GM18867 (cell line): ENCODE measurements at regions not wholly inside any gene's neighbourhood (a gene's known extent, or its start where the extent isn't known, plus 50 kb on each side); places are given as distances from the start of the nearest gene placed in this dataset.
"Not testable (repeated sequence)": the region's sequence is repeated elsewhere in the genome, so short reads cannot be mapped to it uniquely, and the experiment has no call there.

Experiments
- ATAC-seq: cut with Tn5 transposase; IDR thresholded peaks from one replicate; pipeline ENCODE4 v1.9.1; 2021; ENCODE audit warnings: mild to moderate bottlenecking, moderate library complexity; ENCODE audit not compliant: unreplicated experiment

- ATAC-seq, result no peak
These were observed 562.1 kb downstream of the DACH1 start for GRCh38 chr13:71304861-71305260.

- ATAC-seq, result no peak
These were observed 563.9 kb downstream of the DACH1 start for GRCh38 chr13:71303144-71303543.

- no peak for ATAC-seq
These were observed 566.4 kb downstream of the DACH1 start for GRCh38 chr13:71300602-71301001.

- ATAC-seq, result no peak
These were observed 575.2 kb downstream of the DACH1 start for GRCh38 chr13:71291842-71292146.

GRCh38 chr13:71290963-71291841 lies 575.8 kb downstream of the DACH1 start:
- ATAC-seq, result peak; percentile 88

GRCh38 chr13:71289980-71290379 lies 577.0 kb downstream of the DACH1 start:
- ATAC-seq, result not testable (repeated sequence)

- peak; percentile 58 for ATAC-seq
These were observed 581.3 kb downstream of the DACH1 start for GRCh38 chr13:71285700-71286099.

GRCh38 chr13:71278512-71278911 lies 588.5 kb downstream of the DACH1 start:
- ATAC-seq, result no peak

GRCh38 chr13:71274923-71275608 lies 591.9 kb downstream of the DACH1 start:
- peak; percentile 96 for ATAC-seq

GRCh38 chr13:71261256-71261655 lies 605.7 kb downstream of the DACH1 start:
- ATAC-seq, result no peak

GRCh38 chr13:71260246-71260645 lies 606.8 kb downstream of the DACH1 start:
- ATAC-seq, result no peak

GRCh38 chr13:71255633-71256032 lies 611.4 kb downstream of the DACH1 start:
- no peak for ATAC-seq

- no peak for ATAC-seq
These were observed 612.6 kb downstream of the DACH1 start for GRCh38 chr13:71254384-71254783.

- ATAC-seq, result no peak
These were observed 614.8 kb downstream of the DACH1 start for GRCh38 chr13:71252184-71252704.

- no peak for ATAC-seq
These were observed 615.6 kb downstream of the DACH1 start for GRCh38 chr13:71251292-71251951.

GRCh38 chr13:71249011-71249410 lies 618.0 kb downstream of the DACH1 start:
- no peak for ATAC-seq

- no peak for ATAC-seq
These were observed 622.8 kb downstream of the DACH1 start for GRCh38 chr13:71244161-71244560.

- ATAC-seq, result no peak
These were observed 624.8 kb downstream of the DACH1 start for GRCh38 chr13:71242201-71242600.

GRCh38 chr13:71240911-71241310 lies 626.1 kb downstream of the DACH1 start:
- peak; percentile 81 for ATAC-seq

GRCh38 chr13:71237332-71237731 lies 629.7 kb downstream of the DACH1 start:
- ATAC-seq, result no peak

GRCh38 chr13:71219698-71220415 lies 647.1 kb downstream of the DACH1 start:
- ATAC-seq, result no peak
